Mammary epithelial cell (primary cell): ENCODE measurements at regions not wholly inside any gene's neighbourhood (a gene's known extent, or its start where the extent isn't known, plus 50 kb on each side); places are given as distances from the start of the nearest gene placed in this dataset.

ENCODE experiments used
- CTCF ChIP-seq, 2 donors: IDR thresholded peaks in 1 of 2; conservative IDR thresholded peaks in 1 of 2; 2 replicates each; pipeline ENCODE4 v1.5.1; 2011 to 2012; ENCODE audit warnings: inconsistent platforms in 2 of 2, low read length in 2 of 2, mild to moderate bottlenecking in 2 of 2, control low read depth in 1 of 2, low read depth in 1 of 2; ENCODE audit not compliant: insufficient read depth in 1 of 2; ENCODE audit errors: extremely low read depth in 1 of 2
- EZH2 ChIP-seq: IDR thresholded peaks from 2 replicates; pipeline ENCODE4 v1.6.1; 2012; ENCODE audit warnings: low read length, inconsistent platforms, borderline replicate concordance

GRCh38 chr5:109531262-109531661, 121.5 kb upstream of the PJA2 start:
- no peak for TF ChIP-seq CTCF (conservative IDR thresholded peaks at IDR 0.05 in 1 of 2, IDR thresholded peaks at IDR 0.05 in 1 of 2; ENCODE audit: extremely low read depth in 1 of 2, insufficient read depth in 1 of 2, low read depth in 1 of 2, low read length in 2 of 2)
- no peak for TF ChIP-seq EZH2
